B cell (primary cell): ENCODE measurements at regions not wholly inside any gene's neighbourhood (a gene's known extent, or its start where the extent isn't known, plus 50 kb on each side); places are given as distances from the start of the nearest gene placed in this dataset.

Experiments used
- EZH2 ChIP-seq: IDR thresholded peaks from 2 replicates; pipeline ENCODE4 v1.6.1; 2012; ENCODE audit warnings: borderline replicate concordance, low read depth, mild to moderate bottlenecking, moderate library complexity, low read length; ENCODE audit not compliant: insufficient read depth, poor library complexity, severe bottlenecking
- TF ChIP-seq, protein P1 (sequence below): fragments of 200-600 bp; IDR thresholded peaks from one replicate; pipeline ENCODE4 v1.8.0; 2022; ENCODE audit warnings: antibody characterized with exemption, mild to moderate bottlenecking

- TF ChIP-seq, protein P1, sequence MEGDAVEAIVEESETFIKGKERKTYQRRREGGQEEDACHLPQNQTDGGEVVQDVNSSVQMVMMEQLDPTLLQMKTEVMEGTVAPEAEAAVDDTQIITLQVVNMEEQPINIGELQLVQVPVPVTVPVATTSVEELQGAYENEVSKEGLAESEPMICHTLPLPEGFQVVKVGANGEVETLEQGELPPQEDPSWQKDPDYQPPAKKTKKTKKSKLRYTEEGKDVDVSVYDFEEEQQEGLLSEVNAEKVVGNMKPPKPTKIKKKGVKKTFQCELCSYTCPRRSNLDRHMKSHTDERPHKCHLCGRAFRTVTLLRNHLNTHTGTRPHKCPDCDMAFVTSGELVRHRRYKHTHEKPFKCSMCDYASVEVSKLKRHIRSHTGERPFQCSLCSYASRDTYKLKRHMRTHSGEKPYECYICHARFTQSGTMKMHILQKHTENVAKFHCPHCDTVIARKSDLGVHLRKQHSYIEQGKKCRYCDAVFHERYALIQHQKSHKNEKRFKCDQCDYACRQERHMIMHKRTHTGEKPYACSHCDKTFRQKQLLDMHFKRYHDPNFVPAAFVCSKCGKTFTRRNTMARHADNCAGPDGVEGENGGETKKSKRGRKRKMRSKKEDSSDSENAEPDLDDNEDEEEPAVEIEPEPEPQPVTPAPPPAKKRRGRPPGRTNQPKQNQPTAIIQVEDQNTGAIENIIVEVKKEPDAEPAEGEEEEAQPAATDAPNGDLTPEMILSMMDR, result no peak
- TF ChIP-seq EZH2, result no peak
Measured at GRCh38 chr9:31304576-31304975, 1079.9 kb upstream of the ACO1 start.
